RKO (cell line): ENCODE measurements at regions not wholly inside any gene's neighbourhood (a gene's known extent, or its start where the extent isn't known, plus 50 kb on each side); places are given as distances from the start of the nearest gene placed in this dataset.

Experiments used
- DNase-seq: peaks from one replicate; pipeline ENCODE4 v3.0.0-alpha.2; 2016; ENCODE audit warnings: low spot score

DNA sequence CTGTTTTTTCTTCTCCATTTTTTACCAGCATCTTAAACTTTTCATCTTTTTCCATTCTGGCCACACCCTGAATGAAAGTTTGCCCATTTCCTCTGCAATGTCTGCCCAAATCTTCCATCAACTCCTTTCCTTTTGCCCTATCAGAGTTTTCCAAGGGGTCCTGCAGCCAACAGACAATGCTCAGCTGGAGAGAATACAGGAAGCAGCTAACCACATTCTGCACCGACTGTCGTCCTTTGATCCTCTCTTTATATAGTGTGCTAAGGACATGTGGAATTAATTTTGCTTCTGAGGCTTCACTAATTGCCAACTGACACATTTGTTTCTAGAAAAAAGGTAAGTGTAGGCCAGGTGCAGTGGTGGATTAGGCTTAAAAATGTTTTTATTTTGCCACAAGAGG, 50.5 kb upstream of the DLX2 start:
- DNase-seq = no peak

DNA sequence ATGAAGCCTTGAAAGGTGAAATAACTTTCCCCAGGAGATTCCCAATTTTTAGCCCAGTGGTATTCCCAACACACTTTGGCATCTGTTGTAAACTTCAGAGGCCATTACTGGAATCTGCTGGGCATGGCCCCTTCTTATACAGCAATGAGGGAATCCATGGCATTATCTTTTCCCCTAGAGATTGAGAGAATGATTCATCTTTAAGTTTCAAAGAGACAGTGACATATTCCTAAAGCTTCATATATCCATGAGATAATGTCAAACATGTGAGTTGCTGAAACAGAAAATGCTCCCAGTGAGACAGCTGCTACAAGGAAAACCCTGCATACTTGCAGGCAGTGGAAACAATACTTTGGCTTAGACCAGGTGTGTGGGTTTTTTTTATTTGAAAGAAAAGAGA, 51.1 kb upstream of the DLX2 start:
- no peak for DNase-seq

DNA sequence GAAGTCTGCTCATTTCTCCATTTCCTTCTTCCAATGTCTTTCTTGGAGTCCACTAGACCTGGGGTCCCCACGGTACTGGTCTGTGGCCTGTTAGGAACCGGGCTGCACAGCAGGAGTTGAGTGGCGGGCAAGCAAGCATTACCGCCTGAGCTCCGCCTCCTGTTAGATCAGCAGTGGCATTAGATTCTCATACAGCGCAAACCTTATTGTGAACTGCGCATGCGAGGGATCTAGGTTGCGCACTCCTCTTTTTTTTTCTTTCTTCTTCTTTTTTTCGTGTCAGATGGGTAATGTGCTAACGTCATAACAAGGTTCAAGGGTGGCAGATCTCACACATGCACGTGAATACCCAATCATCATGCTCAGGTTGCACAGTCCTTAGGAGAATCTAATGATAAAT, 53.1 kb upstream of the DLX2 start:
- DNase-seq = no peak

DNA sequence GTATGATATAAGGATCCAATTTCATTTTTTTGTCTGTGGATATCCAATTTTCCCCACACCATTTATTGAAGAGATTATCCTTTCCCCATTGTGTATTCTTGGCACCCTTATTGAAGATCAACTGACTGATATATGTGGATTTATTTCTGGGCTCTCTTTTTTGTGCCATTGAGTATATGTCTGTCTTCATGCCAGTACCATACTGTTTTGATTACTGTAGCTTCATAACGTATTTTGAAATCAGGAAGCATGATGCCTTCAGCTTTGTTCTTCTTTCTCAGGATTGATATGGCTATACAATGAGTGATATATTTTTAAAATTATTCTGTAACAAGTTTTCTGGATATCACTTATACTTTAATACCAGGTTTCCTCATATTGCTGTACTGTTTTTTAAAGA, 58.1 kb upstream of the DLX2 start:
- no peak for DNase-seq

DNA sequence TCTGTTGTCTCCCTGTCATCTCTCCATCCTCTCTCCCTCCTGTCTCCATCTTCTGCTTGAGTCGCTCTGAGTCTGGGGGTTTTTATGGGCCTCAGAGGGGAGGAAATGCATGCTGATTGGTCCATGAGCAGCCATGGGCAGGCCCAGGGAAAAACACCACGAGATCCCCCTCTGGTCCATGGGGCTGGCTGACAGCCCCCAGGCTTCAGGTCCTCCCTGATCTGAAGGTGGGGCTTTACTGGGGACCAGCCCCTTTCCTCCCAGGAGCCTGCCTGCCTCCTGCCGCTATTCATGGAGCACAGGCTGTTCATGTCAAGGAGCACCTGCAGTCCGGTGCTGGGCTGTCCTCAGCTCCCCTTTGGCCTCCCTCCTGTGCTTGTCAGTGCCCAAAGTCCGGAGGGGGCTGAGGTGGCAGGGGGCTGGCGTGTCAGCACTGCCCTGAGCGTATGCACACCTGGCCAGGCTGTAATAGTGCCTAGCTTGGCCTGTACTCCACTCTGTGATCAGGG, 59.6 kb upstream of the DLX2 start:
- no peak for DNase-seq

DNA sequence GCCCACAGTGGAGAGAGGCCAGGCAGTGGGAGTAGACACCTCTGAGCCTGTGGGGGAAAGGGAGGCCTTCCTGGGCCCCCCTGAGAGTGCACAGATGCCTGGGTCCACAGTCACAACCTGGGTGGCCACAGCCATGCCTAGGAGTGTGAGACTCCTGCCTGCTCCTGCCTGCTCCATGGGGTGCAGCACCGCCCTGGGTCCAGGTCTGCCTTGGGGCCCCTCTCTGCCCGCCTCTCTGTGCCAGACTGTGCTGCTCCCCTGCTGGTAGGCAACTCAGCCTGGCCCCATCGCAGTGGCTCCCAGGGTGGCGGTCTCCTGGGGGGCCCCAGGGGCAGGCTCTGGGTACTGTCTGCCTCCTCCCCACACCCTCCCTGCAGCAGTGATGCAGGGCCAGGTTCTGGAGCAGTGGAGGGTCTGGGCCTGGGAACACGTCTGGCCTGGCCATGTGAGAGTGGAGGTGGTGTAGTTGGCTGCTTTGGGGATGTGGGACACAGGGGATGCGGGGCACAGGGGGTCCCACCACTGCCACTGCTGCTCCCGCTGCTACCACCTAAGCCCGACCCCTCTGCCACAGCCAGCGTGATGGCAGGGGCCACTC, 60.1 kb upstream of the DLX2 start:
- no peak for DNase-seq

DNA sequence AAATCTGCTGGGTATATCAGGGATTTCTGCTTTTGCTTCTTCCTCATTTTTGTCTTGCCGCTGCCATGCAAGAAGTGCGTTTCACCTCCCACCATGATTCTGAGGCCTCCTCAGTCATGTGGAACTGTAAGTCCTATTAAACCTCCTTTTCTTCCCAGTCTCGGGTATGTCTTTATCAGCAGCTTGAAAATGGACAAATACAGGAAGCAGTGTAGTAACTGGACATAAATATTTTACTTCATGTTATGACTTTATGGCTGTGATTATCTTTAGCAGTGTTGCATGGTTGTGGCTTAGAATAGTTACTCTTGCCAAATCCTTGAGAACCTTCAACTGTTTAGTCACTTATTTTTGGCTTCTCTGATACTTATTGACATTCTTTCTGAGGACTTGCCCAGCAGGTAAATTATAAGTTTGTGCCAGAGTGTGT, 66.2 kb upstream of the DLX2 start:
- DNase-seq = no peak

DNA sequence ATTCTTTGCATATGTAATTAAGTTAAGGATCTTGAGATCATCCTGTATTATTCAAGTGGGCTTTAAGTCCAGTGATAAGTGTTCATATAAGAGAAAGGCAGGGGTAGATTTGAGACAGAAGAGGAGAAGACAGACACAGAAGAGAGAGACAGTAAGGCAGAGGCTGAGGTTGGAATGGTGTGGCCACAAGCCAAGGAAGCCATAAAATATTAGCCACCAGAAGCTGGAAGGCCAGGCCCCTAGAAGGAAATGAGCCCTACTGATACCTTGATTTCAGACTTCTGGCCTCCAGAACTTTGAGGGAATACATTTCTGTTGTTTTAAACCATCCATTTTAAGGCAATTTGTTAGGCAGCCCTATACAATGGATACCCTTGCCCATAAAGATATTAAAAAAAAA, 66.9 kb upstream of the DLX2 start:
- no peak for DNase-seq

DNA sequence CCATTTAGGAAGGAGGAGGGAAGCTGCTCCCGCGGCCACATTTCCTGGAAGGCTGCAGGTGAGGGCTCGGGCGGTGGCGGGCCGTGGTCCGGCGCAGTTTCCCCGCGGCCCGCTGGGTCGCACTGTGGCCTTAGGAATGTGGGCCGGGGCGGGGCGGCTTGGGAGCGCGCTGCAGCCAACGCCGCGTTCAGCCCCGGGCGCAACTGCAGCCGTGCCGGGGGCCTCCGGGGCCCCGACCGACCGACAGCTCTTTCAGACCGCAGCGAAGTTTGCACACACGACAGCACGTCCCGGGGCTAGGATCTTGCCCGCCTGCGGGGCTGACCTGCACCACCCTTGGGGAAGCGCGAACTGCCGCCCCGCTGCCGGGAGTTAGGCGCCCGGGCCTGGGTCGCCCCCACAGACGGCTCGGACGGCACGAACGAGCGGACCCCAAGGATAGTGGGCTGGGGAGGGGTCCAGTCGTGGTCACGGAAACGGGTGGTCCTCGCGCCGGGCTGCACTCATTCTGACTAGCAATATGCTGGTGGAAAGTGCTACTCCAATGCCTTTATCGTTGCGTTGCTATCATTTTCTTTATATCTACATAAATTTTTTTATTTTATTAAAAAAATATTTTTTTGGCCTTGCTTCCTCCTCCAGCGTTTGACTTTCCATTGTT, 69.9 kb upstream of the DLX2 start:
- DNase-seq = peak; percentile 62

DNA sequence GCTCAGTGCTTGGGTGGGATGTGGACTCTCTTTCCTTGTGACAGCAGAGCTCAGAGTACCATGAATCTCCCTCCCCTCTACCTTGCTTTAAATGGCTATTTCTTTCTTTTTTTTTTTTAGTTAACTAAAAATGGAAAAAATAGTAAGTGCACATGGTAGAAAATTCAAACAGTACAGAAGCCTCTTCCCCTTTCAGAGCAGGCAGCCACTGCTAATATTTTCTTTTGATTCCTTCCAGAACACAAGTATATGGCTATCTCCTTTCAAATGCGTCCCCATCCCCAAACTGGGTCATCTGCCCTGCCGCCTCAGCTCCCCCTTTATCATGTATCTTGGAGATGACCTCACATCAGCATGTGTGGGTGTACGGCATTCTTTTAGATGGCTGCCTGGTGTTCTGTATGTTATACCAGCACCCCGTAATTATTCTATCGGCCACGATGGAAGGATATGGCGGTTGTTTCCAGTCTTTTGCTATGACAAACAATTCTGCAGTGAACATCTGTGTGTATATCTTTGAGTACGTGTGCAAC, 70.5 kb upstream of the DLX2 start:
- DNase-seq = no peak

DNA sequence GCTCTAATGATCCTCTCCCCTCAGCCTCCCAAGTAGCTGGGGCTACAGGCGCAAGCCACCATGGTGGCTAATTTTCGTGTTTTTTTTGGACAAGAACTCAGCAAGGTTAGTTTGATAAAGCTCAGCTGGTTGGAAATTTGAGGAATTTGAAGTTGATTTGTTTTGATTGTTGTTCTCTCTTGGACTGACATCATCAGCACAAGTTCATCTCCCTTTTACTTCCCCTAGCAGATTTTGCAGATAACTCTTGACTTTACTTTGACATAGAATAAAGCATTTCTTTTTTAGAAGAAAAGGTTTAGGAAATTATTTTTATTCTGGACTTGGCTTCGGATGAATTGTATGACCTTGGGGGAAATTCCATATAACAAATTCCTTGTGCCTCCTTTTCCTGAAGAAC, 74.9 kb upstream of the DLX2 start:
- no peak for DNase-seq

DNA sequence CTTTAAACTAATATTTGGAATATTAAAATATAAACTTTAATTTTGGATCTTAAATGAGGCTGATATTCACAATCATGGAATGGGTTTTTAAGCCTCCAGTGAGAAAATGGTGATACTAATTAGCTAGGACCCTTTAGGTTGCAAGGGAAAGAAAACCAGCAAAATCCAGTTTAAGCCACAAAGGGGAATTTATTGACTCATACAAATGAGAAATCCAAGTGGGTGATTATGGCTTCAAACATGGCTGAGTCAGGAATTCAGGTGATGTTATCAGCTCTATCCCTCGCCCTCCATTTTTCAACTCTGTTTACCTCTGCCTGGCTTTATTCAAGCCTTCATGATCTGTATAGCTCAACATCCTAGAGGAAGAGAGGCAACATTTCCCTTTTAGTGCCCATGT, 75.3 kb upstream of the DLX2 start:
- DNase-seq = peak; percentile 36

DNA sequence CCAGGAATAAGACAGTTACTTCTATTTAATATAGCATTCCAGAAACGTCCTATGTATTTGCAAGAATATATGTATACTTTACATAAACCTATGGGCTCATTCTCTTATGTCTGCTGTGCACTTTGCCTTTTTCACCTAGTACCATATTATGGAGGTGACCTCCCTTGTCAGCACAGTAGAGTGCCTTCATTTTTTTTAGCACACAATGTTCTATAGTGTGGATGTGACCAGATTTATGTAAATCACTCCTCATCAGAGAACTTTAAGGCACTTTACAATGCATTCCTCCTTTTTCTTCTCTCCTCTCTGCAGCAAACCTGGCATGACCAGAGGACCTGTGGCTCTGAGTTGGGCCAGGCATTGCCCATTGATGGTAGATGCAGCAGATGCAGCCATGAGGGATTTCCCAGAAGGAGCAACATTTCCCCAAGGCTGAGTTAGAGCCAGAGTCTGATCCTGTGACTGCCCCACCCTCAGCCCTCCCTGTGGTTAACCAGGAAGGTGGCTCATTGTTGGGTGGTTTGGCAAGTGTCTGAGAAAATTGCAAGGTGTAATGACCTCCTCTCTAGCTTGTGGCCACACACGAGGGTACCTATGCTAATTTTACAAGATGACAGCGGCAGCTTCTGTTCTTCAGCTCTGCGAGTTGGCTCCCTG, 76.5 kb upstream of the DLX2 start:
- DNase-seq = no peak

DNA sequence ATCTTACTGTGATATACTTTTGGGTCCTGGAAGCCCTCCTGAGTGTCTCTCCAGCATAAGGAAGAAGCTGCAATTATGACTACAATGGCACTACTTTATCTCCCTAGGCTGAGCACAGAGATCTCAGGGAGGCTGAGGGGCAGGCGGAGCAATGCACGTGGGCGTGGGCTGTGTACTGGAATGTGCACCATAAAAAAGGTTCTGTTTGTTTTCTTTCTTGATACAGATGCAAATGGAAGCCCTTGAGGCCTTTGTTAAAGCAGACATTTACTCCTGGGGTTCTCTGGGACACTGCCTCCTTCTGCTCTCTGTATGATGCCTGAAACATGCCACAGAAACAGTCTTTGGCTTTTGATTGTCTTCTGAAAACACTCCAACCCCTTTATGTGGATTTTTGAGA, 79.1 kb upstream of the DLX2 start:
- no peak for DNase-seq

DNA sequence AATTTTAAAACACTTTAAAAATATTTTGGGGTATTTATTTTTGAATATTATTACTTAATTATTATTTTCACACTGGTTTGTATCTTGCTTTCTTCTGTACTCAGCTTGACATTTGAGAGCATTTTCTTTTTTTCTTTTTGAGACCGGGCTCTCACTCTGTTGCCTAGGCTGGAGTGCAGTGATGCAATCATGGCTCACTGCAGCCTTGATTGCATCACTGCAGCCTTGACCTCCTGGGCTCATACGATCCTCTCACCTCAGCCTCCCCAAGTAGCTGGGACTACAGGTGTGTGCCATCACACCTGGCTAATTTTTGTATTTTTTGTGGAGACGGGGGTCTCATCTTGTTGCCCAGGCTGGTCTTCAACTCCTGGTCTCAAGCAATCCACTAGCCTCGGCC, 79.9 kb upstream of the DLX2 start:
- no peak for DNase-seq

DNA sequence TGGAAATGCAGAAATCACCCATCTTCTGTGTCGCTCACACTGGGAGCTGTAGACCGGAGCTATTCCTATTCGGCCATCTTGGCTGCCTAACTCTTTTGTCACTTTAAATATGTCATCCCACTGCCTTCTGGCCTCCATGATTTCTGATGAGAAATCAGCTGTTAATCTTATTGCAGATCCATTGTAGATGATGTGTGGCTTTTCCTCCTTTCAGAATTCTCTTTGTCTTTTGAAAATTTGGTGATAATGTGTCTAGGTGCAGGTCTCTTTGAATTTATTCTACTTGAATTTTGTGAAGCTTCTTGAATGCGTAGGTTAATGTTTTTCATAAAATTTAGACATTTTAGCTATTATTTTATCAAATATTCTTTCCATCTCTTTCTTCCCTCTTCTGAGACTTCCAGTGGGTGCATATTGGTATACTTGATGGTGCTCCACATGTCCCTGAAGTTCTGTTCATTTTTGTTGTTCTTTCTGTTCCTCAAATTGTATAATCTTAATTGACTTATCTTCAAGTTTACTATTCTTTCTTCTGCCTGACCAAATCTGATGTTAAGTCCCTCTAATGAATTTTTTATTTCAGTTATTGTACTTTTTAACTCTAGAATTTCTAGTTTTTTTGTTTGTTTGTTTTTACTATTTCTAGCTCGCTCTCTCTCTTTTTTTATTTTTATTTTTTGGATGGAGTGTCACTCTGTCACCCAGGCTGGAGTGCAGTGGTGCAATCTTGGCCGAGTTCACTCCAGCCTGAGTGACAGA, 90.8 kb upstream of the DLX2 start:
- no peak for DNase-seq

DNA sequence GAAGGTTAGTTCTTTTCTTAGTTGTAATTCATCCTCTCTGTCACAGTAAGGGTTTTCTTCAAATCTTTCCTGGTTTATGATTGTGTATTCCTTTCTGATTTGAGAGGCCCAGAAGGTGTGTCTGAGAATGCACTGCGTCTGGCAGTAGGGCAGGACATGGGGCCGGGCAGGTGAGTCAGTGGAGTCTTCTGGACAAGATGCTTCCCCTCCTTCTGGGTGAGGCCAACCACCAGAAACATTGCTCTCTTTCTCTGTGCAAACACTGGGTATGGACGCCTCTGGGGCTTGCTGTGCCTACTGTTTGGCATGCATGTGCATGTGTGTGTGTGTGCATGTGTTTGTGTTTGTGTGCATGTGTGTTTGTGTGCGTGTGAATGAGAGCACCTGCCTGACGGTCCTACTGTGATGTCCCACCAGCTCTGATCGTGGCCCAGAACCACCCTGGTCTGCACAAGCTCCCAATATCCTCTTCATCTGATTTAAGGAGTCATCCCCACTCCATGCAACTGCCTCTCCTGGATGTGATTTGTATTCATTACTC, 93.2 kb upstream of the DLX2 start:
- no peak for DNase-seq

DNA sequence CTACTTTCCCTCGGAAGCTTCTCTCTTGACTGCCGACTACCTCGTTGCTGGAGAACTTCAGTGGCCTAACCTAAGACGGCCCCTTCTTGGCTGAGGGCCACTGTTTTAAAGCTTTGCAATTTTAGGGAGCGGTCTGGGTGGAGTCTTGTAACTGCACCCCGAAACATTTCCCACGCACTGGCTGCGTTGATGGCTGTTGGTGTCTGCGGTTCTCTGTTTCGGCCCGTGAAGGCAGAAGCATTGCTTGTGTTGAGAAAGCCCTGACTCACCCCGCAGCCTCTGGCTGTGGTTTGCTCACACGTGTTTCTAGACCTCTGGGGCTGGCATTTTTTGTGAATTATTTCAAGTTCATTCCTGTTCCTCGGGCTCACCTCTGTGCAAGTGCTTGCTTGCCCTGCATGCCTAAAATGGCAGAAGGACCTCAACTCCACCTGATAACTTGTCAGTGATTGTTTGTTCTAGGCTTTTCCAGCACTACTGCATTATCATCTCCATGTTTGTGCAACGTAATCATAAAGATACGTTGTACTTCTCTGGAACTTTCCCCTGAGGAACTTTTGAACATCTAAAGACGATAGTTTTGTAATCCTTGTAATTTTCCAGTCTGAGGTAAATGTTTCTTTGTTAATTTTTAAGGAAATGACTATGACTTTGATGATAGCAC, 94.2 kb upstream of the DLX2 start:
- no peak for DNase-seq

DNA sequence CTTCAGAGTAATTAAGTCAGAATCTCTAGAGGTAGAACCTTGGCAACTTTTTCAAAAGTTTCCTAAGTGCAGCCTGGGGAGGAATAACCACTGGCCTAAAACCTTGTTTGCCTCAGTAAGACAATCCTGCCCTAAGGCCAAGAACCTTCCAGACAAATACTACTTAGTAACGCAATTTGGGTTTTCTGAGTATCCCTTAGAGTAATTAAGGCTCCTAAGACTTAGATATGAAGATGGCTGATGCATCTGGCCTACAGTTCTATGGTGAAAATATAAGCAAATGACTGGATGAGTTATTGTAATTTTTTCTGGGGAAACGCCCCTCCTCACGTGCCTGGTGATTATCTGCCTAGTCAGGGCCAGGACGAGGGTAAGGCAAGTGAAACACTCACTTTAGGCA, 95.7 kb upstream of the DLX2 start:
- DNase-seq = no peak

DNA sequence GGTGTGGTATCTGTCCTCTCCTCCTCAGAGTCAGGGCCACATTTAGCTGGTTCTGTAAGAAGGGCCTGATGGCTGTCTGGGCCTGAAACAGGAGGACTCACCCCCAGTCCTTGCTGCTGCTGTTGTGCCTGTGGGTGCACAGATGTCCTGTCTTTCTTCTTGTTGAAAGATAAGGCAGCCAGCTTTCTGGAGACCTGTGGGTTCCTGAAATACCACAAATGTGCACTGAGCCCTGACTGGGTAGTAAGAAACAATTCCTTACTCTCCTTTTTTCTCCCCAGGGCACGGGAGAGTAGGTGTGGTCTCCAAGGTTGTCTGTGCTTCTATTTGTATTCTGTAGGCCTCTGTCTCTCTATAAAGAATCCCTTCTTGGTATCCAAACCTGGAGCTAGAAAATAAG, 96.2 kb upstream of the DLX2 start:
- DNase-seq = no peak

DNA sequence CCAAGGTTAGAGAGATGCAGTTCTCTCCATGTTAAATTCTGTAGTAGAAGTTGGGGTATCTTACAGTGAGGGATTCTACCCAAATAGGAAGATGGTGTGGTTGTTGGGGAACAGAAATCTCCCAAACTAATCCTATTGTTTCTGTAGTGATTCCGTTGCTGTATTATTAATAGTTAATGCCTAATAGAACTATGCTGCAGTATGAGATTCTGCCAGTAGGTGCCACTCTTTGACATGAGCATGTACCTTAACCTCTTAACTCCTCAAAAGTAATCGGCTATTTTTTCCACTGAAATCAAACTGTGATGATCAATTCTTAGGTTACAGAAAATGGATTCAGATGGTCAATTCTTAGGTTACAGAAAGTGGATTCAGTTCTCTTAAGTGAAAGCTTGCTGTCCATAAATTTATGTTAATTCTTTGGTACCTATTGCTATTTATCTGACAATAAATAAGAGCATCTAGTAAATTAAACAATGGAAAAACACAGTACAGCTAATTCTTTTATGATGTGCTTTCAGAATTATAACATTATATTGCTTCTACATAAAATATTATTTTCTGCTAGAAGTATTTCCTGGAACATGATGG, 97.9 kb upstream of the DLX2 start:
- no peak for DNase-seq
